ENCODE measurements at regions not wholly inside any gene's neighbourhood (a gene's known extent, or its start where the extent isn't known, plus 50 kb on each side); places are given as distances from the start of the nearest gene placed in this dataset.

DNA sequence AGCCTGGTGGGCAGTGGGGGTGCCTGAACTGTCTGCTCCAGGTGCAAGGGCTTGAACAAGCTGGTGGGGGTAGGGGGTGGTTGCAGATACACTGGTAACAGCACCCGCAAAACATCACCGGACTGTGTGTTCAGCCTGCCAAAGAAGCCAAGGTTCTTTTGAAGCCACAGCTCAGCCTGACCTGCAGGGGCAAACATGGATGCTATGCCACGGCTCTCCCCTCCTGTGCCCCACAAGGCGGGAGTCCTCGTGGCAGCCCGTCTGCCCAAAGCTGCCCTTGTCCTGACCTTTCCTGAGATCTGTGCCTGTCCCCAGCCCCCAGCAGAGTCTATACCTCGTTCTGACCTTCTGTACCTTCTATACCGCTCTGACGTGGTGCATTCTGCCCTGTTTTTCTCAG, 285.7 kb downstream of the GLRX3 start:
- TF ChIP-seq POLR2AphosphoS5 (IDR thresholded peaks at IDR 0.05; ENCODE audit: low read depth, low read length) (no peak), POLR2A (IDR thresholded peaks at IDR 0.05; ENCODE audit: low read depth, low read length) (no peak), TAF1 (IDR thresholded peaks at IDR 0.05; ENCODE audit: low read depth, low read length) (no peak), SPI1 (IDR thresholded peaks at IDR 0.05; ENCODE audit: low read depth, low read length) (no peak), PAX5 (IDR thresholded peaks at IDR 0.05; ENCODE audit: insufficient read depth, low read length, severe bottlenecking) (no peak)
